ENCODE measurements at regions not wholly inside any gene's neighbourhood (a gene's known extent, or its start where the extent isn't known, plus 50 kb on each side); places are given as distances from the start of the nearest gene placed in this dataset.

DNA sequence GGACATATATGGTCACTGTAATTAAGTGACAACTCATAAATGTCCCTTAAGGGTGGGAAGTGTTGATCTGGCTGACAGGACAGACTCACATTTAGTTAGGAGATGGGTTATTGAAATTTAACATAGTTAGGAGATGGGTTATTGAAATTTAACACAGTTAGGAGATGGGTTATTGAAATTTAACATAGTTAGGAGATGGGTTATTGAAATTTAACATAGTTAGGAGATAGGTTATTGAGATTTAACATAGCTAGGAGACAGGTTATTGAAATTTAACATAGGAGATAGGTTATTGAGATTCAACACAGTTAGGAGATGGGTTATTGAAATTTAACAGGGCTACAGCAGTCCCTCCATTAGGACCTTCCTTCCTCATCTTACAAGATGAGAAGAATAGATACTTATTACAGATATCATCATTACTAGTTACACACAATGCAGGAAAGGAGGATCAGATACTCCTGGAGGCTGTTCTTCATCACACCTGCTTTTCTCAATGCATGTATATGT lies 98.5 kb downstream of the MTNR1B start:
- TF ChIP-seq, protein P1, sequence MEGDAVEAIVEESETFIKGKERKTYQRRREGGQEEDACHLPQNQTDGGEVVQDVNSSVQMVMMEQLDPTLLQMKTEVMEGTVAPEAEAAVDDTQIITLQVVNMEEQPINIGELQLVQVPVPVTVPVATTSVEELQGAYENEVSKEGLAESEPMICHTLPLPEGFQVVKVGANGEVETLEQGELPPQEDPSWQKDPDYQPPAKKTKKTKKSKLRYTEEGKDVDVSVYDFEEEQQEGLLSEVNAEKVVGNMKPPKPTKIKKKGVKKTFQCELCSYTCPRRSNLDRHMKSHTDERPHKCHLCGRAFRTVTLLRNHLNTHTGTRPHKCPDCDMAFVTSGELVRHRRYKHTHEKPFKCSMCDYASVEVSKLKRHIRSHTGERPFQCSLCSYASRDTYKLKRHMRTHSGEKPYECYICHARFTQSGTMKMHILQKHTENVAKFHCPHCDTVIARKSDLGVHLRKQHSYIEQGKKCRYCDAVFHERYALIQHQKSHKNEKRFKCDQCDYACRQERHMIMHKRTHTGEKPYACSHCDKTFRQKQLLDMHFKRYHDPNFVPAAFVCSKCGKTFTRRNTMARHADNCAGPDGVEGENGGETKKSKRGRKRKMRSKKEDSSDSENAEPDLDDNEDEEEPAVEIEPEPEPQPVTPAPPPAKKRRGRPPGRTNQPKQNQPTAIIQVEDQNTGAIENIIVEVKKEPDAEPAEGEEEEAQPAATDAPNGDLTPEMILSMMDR (IDR thresholded peaks at IDR 0.05): no peak
- no peak for TF ChIP-seq POLR2A (IDR thresholded peaks at IDR 0.05)
